Right atrium auricular region (tissue), 2 donors: ENCODE measurements at regions not wholly inside any gene's neighbourhood (a gene's known extent, or its start where the extent isn't known, plus 50 kb on each side); places are given as distances from the start of the nearest gene placed in this dataset.

Source experiments
- DNase-seq: peaks from one replicate; pipeline ENCODE4 v3.0.0-alpha.2; 2019; ENCODE audit warnings: low spot score
- H3K27ac ChIP-seq, 2 donors: fragments of 200-600 bp; sonication (generic); 1 replicate in 1 of 2; 2 replicates in 1 of 2; pipeline ENCODE4 v1.5.1; 2016 to 2019
- H3K27me3 ChIP-seq, 2 donors: fragments of 200-600 bp; sonication (generic); one replicate each; pipeline versions ENCODE4 v1.5.1 to v1.6.0; 2017 to 2019
- H3K36me3 ChIP-seq: fragments of 200-600 bp; sonication (generic); one replicate; pipeline ENCODE4 v1.5.1; 2016
- H3K4me1 ChIP-seq, 2 donors: fragments of 200-600 bp; sonication (generic); one replicate each; pipeline versions ENCODE4 v1.5.1 to v1.6.0; 2017 to 2019
- H3K4me3 ChIP-seq, 2 donors: fragments of 200-600 bp; sonication (generic); 1 replicate in 1 of 2; 2 replicates in 1 of 2; pipeline ENCODE4 v1.5.1; 2017 to 2019; ENCODE audit warnings: mild to moderate bottlenecking in 1 of 2, moderate library complexity in 1 of 2
- H3K9me3 ChIP-seq, 2 donors: fragments of 200-600 bp; sonication (generic); one replicate each; pipeline ENCODE4 v1.5.1; 2019
- CTCF ChIP-seq, 2 donors: fragments of 200-600 bp; sonication (generic); IDR thresholded peaks; one replicate each; pipeline ENCODE4 v1.5.1; 2019; ENCODE audit warnings: antibody characterized with exemption in 2 of 2

- no peaks in the 10 kb centered on the region for H3K36me3 ChIP-seq
- no peaks in the 10 kb centered on the region for H3K9me3 ChIP-seq
- peaks cover 0 to 16% of the 10 kb centered on the region in 2 donors for H3K4me1 ChIP-seq
- H3K27ac ChIP-seq, result no peak overlapping the region
- DNase-seq, result no peak
- no peaks in the 10 kb centered on the region for H3K27me3 ChIP-seq
- no peak overlapping the region for H3K4me3 ChIP-seq
- TF ChIP-seq CTCF (IDR thresholded peaks at IDR 0.05), result no peak
Measured at GRCh38 chr2:204150721-204151120, 214.2 kb downstream of the ICOS start.

GRCh38 chr2:204152616-204153015 is 216.1 kb downstream of the ICOS start:
- Histone ChIP-seq H3K4me3 (no peak overlapping the region), H3K9me3 (no peaks in the 10 kb centered on the region), H3K36me3 (no peaks in the 10 kb centered on the region), H3K27ac (no peak overlapping the region), H3K27me3 (no peaks in the 10 kb centered on the region), H3K4me1 (peaks cover 0 to 12% of the 10 kb centered on the region in 2 donors)
- no peak for DNase-seq
- no peak for TF ChIP-seq CTCF (IDR thresholded peaks at IDR 0.05)

GRCh38 chr2:204154863-204155262 is 218.3 kb downstream of the ICOS start:
- Histone ChIP-seq H3K9me3 (no peaks in the 10 kb centered on the region), H3K4me3 (no peak overlapping the region), H3K27ac (no peak overlapping the region), H3K27me3 (no peaks in the 10 kb centered on the region), H3K4me1 (peaks cover 0 to 12% of the 10 kb centered on the region in 2 donors), H3K36me3 (no peaks in the 10 kb centered on the region)
- DNase-seq, result no peak
- TF ChIP-seq CTCF (IDR thresholded peaks at IDR 0.05), result no peak

- no peaks in the 10 kb centered on the region for H3K9me3 ChIP-seq
- TF ChIP-seq CTCF (IDR thresholded peaks at IDR 0.05), result no peak
- DNase-seq, result no peak
- H3K4me3 ChIP-seq, result no peak overlapping the region
- H3K4me1 ChIP-seq, result peaks cover 0 to 12% of the 10 kb centered on the region in 2 donors
- H3K36me3 ChIP-seq, result no peaks in the 10 kb centered on the region
- H3K27me3 ChIP-seq, result no peaks in the 10 kb centered on the region
- no peak overlapping the region for H3K27ac ChIP-seq
Measured at GRCh38 chr2:204156456-204156855, 219.9 kb downstream of the ICOS start.

- Histone ChIP-seq H3K36me3 (no peaks in the 10 kb centered on the region), H3K9me3 (no peaks in the 10 kb centered on the region), H3K4me1 (peaks cover 0 to 6% of the 10 kb centered on the region in 2 donors), H3K27me3 (no peaks in the 10 kb centered on the region), H3K27ac (no peak overlapping the region), H3K4me3 (no peak overlapping the region)
- no peak for DNase-seq
- no peak for TF ChIP-seq CTCF (IDR thresholded peaks at IDR 0.05)
Measured at GRCh38 chr2:204157684-204158083, 221.1 kb downstream of the ICOS start.

GRCh38 chr2:204159526-204159925 is 223.0 kb downstream of the ICOS start:
- TF ChIP-seq CTCF (IDR thresholded peaks at IDR 0.05), result no peak
- H3K27ac ChIP-seq, result no peak overlapping the region
- peaks cover 0 to 4% of the 10 kb centered on the region in 2 donors for H3K9me3 ChIP-seq
- no peaks in the 10 kb centered on the region for H3K36me3 ChIP-seq
- H3K4me3 ChIP-seq, result no peak overlapping the region
- no peak for DNase-seq
- no peaks in the 10 kb centered on the region for H3K4me1 ChIP-seq
- H3K27me3 ChIP-seq, result no peaks in the 10 kb centered on the region
